D341Med (cell line): ENCODE measurements at regions not wholly inside any gene's neighbourhood (a gene's known extent, or its start where the extent isn't known, plus 50 kb on each side); places are given as distances from the start of the nearest gene placed in this dataset.
"Not testable (repeated sequence)": the region's sequence is repeated elsewhere in the genome, so short reads cannot be mapped to it uniquely, and the experiment has no call there.

Experiments used
- DNase-seq: peaks from one replicate; pipeline ENCODE4 v3.0.0; 2012; ENCODE audit warnings: low spot score

DNA sequence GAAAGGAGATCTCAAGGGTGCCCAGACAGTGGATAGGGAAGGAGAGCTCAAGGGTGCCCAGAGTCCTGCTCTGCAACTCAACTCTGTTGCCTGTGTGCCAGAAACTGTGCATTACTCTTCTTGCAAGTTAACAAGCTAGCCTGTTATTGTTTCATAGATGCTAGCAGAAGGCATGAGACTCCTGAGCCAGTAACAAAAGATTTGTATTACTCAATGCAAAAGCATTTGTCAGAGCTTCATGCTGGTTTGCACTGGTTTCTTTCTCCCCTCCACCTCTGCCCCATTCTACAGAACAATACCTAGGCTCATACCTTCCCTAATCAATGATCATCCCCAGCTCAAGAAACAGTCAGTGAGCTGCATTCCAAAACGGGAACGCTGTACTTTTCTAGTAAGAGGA is 124.5 kb upstream of the NEIL3 start:
- no peak for DNase-seq

DNA sequence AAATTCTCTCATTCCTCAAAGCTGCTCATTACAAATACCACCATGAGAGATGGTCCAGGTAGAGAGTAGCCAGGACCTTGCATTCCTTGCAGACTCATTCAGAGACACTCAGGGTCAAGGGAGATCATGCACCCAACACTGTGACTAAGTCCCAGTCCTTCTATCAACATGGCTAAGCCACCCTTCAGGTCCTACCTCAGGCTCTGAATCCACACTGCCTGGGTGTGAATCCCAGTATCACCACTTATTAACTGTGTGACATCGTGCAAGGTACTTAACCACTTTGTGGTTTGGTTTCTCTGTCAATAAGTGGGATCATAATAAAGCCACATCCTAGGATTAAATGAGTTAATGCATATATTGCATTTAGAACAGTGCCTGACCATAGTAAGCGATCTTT is 124.1 kb upstream of the NEIL3 start:
- no peak for DNase-seq

DNA sequence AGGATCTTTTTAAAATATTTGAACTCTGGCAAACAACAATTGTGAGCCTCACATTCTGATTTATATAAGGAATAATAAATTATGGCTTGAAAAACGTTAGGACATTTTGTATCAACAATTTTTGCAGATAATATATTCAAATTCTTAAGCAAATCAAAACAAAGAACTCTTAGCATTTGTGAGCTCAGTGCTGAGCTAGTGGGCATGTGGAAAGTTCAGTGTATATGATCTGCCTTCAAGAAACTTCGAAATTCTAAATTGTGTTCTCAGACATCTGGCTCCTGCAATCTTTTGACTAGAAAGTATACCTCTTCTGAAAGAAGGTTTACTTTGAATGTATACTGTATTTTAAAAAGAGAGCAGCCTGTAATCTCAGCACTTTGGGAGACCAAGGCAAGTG is 122.3 kb upstream of the NEIL3 start:
- DNase-seq, result no peak

DNA sequence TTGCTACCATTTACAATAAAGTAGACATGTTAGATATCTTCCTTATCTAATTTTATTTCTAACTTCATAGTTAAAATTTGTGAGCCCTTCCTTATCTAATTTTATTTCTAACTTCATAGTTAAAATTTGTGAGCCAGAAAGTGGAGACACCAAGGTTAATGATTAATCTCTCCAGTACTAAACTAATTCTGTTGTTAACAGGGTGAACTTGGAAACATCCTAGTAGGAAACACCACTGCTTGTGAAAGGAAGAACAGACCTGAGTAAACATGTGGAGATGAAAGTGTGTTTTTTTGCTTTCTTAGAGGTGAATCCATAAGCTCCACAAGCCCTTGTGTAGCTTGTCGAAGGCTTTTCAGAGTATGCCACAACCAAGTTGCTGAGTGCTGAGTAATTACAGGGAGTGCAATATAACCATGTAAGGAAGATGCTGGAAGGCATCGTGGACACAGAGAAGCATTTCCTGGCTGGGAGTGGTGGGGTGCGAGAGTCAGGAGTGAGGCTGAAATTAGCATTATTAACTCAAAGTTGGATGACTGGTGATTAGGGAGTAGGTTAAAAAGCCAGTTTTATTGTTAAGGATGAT is 118.6 kb upstream of the NEIL3 start:
- no peak for DNase-seq

DNA sequence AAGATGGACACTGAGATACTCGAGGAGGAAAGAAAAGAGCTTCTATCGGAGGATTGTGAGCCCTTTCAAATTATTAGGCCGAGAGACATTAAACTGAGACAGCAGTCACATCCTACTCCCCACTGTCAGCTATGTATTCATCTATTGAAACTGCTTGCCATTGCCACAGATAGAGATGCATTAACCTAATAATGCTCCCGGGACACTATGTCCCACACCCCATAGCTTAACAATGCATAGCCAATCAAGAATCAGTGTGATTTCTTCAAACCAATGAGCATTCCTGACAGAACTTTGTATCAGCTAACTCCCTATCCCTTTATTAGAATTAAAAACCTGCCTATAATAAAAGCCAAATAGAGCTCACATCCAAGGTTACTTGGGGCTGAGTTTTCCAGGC is 118.1 kb upstream of the NEIL3 start:
- DNase-seq, result no peak

DNA sequence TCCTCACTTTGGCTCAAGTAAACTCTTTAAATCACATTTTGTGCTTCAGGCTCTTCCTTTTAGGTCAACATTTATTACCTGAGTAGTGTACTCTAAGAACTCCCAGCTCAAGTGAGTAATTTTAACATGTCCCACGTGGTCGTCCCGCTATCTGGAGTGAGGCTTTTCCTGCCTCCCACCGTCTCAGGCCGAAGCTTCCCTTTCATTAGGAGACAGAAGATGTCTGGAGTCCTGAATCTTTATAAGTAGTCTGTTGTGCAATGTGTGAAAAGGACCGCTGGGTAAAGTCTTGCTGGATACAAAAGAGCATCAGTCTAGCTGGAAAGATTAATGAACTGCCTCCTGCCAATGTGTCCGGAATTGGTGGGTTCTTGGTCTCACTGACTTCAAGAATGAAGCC is 117.7 kb upstream of the NEIL3 start:
- no peak for DNase-seq

DNA sequence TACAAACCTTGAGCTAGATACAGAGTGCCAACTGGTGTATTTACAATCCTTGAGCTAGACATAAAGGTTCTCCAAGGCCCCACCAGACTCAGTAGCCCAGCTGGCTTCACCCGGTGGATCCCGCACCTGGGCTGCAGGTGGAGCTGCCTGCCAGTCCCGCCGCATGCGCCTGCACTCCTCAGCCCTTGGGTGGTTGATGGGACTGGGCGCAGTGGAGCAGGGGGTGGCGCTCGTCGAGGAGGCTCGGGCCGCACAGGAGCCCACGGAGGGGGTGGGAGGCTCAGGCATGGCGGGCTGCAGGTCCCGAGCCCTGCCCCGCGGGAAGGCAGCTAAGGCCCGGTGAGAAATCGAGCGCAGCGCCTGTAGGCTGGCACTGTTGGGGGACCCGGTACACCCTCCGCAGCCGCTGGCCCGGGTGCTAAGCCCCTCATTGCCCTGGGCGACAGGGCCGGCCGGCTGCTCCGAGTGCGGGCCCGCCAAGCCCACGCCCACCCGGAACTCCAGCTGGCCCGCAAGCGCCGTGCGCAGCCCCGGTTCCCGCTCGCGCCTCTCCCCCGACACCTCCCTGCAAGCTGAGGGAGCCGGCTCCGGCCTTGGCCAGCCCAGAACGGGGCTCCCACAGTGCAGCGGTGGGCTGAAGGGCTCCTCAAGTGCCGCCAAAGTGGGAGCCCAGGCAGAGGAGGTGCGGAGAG is 116.5 kb upstream of the NEIL3 start:
- not testable (repeated sequence) for DNase-seq

DNA sequence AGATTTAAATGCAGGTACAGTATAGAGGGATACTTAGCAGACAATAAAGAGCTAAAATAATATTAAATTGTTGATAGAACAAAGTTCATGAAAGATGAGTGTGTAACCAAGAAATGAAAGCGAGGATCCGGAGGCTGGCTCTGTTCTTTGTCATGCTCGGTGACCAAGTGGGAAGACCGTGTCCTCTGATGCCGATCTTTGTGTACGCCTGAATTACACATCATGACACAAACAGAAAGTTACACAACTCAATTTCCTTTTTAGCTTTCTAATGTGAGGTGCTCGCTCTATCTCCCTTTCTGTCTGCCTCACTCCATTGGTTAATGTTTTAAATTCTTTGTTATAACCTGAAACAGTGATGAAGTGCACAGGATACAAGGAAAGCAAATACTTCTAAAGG is 114.8 kb upstream of the NEIL3 start:
- DNase-seq, result no peak

DNA sequence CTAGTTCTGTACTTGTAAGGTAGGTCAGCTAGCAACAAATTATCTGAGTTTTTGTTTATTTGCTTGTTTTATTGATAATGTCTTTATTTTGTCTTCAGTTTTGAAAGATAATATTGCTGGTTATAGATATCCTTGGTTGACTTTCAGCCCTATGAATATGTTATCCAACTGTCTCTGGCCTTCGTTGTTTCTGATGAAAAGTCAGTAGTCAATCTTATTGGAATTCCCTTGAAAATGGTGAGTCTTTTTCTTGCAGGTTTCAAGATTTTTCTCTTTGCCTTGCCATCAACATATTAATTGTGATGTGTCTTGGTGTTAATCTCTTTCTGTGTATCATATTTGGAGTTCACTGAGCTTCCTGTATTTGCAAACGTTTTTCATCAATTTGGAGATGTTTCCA is 113.1 kb upstream of the NEIL3 start:
- no peak for DNase-seq

DNA sequence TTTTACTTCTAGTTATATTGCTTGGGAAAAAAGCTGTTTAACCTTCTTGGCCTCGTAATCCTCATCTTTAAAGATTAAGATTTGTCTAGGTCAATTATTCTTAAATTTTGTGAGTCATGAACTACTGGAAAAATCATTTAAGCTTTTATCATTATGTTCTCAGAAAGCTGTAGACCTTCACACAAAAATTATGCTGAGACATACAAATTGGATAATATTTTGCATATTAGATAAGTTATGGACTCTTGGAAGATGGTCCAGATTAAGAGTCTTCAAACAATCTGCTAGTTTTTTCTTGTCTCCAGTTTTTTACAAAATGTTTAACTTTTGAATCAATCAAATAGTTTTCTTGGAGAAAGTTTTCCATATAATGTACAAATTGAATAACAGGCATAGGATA is 108.1 kb upstream of the NEIL3 start:
- no peak for DNase-seq

DNA sequence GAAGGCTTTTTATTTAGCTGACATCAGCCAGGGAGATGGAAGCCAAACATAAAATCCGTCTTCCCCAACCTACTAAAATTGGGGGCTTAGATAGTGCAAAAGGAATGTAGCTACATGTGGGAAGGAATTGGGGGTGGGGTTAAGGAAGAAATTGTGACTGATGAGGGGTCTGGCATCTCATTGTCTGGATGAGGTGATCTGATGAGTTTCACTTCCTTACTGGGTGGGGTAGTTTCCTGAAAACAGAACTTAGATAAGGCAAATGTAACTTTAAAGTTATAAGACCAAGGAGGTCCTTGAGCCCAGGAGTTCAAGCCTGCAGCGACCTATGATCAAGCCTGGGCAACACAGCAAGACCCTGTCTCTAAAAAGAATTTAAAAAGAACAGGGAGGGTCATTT is 105.5 kb upstream of the NEIL3 start:
- no peak for DNase-seq

DNA sequence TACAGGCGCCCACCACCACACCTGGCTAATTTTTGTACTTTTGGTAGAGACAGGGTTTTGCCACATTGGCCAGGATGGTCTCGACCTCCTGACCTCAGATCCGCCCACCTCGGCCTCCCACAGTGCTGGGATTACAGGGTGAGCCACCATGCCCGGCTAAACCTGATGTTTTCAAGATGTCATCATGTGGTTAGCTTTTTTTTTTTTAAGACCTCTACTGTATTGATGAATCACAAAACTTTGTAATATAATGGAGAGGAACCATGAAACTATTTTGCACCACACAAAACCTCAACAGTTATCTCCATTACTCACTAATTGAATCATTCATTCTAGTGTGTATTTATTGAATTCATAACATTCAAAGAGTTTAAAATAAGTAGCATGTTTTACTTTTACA is 94.7 kb upstream of the NEIL3 start:
- no peak for DNase-seq

DNA sequence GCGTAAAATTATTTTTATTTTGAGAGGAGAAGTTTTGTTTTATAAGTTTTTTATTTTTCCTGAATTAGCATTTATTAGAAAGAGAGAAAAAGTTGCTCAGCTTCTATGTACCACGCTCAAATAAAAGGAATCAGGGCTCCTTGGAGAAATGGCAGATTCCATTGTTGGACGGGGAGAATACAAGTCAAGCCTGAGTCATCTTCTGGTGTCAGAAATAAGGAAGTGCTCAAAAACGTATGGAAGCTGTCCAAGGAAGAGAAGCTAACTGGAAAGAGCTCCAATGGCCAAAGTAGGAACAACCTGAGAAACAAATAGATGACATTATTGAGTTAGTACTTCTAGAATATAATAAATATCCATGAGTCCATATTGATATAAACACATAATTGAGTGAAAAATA is 89.3 kb upstream of the NEIL3 start:
- no peak for DNase-seq

DNA sequence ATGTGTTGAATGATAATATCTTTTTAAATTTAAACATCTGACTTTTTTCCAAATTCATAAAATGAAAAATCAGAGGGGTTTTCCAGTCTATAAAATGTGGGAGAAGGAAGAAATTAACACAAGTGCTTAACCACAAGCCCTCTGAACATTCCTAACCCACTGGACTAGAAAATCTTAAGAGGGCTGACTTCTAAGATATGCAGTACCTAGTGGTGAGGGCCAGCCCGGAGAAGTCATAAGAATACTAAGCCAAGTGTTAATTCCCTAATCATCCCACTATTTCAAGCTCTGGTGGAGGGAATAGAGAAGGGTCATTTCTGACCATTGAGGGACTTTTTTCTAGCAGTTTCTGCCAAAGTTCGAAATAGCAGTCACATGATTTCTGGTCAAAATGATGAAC is 86.9 kb upstream of the NEIL3 start:
- DNase-seq, result no peak

DNA sequence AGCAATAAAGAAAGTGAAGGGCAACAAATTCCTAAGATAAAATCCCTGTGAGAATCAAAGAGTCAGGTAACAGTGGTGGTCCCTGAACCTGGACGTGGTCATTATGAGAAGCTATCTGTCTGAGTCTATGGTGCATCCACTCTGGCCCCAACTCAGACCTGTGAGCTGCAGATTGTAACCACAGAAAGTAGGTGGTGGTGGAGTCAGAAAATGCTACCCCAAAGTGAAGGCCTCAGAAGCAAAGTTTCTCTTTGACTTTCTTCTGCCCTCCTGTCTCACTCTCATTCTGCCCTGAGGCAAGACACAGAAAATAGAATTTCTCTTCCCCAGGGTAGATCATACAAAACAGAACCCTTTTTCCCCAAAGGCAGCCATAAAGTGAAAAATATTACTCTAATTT is 84.1 kb upstream of the NEIL3 start:
- DNase-seq, result no peak

DNA sequence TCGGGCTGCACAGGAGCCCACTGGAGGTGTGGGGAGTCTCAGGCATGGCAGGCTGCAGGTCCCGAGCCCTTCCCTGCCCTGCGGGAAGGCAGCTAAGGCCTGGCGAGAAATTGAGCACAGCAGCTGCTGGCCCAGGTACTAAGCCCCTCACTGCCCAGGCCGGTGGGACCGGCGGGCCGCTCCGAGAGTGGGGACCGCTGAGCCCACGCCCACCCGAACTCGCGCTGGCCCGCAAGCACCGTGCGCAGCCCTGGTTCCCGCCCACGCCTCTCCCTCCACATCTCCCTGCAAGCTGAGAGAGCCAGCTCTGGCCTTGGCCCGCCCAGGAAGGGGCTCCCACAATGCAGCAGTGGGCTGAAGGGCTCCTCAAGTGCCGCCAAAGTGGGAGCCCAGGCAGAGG is 82.0 kb upstream of the NEIL3 start:
- DNase-seq, result no peak

DNA sequence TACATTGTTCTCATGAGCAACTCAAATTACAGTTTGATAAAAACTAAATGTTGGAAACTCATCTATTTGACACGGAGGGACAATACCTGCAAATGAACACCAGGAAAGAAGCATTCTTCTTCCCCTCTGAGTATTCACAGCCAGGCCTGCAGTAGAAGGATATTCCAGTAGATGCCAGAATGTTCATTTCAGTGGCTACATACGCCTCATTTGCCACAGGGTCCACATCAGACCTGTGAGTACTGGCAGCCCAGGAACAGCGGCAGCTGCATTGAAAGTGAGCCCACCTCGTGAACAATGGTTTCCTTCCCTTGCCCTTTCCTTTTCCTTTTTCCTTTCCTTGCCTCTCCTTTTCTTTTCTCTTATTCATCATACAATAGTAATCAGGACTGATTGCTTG is 81.1 kb upstream of the NEIL3 start:
- no peak for DNase-seq

DNA sequence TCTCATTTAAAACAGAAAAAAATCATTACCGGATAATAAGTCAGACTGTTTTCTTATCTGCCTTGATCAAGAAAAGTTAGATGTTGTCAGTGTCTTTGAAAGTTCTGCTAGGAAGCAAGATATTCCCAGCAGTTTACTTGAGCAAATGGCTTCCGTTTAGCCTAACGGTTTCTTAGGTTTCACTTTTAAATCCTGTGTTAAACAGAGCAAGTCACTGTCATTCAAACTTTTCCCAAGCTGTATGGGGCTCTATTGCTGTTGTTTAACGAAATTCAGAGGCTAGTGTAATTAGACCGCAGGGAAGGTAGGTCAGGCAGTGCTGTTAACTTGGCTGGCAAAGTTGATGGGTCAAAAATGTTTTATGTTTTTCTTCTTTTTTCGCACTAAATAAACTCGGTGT is 80.3 kb upstream of the NEIL3 start:
- no peak for DNase-seq

DNA sequence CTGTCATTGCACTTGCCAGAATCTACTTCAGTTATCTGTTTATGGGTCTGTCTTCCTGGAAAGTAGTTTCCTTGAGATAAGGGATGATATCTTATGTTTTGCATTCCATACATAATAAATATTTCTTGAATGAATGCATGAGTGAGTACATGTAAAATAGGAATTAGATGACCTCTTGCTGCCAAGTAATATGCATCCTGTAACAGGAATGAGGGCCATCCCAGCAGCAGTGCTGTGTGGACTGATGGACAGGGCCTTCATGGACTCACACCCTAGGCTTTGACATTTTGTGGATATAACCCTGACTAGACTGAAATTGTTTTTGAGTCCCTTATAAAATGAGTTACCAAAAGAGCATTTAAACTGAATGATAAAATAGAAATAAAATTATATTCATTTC is 77.2 kb upstream of the NEIL3 start:
- DNase-seq, result no peak

DNA sequence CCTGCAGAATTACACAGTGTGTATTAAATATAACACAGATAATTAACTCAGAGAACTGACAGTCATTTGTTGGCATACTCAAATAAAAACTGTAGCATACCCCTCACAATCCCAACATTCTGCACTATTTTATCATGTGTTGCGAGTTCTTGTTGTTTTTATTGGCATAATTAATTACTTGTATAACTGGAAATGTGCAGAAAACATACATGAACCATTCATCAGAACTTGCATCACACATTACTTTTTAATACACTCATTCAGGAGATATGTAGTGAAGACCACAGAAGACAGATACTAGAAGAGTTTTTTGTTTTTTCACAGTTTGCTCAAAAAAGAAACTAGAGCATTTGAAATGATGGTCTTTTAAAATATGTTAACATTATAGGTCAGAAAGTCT is 74.6 kb upstream of the NEIL3 start:
- DNase-seq, result no peak

DNA sequence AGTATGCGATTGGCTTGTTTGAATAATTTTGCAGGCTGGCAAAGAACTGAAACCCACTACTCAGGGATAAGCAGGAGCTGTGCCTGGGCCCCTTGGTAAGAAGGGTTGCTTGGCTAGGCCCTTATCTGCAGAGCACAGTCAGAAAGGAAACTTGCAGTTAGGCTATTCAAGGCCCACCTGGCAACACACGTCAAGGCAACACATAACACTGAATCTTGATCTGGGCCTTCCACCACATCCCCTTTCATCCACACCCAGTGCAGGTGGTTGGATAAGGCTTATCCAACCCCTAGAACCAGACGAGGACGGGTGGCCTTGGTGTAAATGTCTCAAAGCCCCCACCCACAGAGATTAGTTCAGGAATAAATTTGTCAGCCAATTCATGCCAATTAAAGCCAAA is 72.8 kb upstream of the NEIL3 start:
- no peak for DNase-seq

DNA sequence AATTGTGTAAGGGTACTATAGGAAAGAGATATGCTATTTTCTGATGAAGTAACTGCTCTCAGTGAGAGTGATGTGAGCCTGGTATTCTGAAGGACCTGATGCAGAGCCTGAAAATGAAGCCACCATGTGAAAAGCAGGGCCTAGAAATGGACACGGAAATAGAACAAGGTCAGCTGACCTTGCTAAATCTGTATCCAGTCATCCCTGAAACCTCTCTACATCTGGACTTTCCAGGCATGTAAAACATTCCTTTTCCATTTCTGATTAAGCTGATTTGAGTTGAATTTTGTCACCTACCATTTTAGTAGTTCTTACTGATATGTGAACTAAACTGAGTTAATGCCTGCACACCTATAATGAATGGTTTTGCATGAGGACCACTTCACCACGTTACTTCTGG is 72.4 kb upstream of the NEIL3 start:
- DNase-seq, result no peak

DNA sequence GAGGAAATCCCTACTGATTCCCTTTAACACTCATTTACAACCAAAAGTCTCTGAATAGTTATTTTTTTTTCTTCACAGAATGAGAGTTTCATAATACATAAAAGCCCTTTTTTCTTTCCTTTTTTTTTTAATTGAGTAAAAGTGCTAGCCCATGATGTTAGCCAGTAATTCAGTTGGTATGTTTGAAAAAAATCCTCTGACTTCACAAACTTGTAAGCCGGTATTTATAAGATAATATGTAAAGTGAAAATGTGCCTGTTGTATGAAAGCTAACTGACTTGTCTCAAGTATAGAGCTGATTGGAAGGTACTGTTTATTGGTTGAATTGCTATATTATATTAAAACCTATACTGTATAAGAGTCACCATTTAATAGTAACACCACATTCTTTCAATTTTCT is 70.2 kb upstream of the NEIL3 start:
- DNase-seq, result no peak

DNA sequence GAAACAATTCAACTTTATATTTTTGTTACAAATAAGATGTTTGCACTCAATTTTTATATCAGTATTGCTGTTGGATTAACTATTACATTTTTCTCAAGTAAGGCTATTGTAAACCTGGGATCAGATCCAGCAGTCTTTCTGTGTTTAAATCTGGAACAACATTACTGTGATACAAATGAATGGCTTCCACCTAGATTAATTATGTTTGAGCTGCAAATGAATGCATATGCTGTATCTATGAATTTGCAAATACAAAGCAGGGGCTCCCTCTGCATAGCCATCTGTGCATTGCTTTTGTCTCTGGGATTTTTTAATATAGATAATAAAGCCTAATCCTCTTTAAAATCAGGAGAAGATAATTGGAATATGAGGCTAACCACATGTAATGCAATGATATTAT is 69.8 kb upstream of the NEIL3 start:
- DNase-seq, result peak; percentile 69
